CD4-positive, alpha-beta T cell treated with Interleukin-21 for 1 hour (primary cell): ENCODE measurements at regions not wholly inside any gene's neighbourhood (a gene's known extent, or its start where the extent isn't known, plus 50 kb on each side); places are given as distances from the start of the nearest gene placed in this dataset.
"Not testable (repeated sequence)": the region's sequence is repeated elsewhere in the genome, so short reads cannot be mapped to it uniquely, and the experiment has no call there.

ENCODE experiments used
- DNase-seq: peaks from one replicate; pipeline ENCODE4 v3.0.0-alpha.2; 2020

GRCh38 chr12:118537481-118537917 lies 161.1 kb downstream of the SUDS3 start:
- no peak for DNase-seq

DNA sequence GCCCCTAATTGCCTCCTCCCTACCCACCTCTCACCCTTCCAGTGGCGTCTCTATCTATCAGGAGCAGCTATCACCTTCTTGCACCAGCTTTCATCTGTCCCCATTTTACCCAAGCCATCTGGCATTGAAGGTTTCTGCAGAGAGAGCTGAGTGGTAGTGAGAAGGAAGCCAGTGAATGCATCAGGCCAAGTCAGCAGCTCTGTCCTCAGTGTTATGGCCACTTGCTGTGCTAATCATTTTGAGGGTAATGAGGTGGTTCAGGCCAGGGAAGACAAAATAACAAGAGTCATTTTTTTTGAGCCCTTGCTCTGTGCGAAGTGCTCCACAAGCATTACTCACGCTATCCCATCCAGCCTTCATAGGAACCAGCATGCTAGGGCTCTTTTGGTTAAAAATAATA lies 164.7 kb downstream of the SUDS3 start:
- no peak for DNase-seq

DNA sequence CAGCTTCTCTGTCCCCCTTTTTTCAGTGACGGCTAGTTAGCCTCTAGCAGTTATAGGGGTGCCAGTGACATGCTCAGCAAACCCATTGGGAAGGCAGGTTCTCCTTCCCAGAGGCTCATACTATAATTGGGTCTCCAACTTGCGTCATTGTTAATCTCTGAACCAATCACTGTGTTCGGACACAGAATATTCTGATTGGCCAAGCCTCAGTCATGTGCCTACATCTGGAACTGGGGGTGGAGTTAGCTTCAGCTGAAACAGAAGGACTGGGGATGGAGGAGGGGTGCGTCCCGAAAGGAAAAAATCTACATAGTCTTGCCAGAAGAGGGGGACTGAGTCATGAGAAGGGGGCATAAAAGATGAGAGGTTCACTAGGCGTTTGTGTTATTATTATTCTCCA lies 165.6 kb downstream of the SUDS3 start:
- DNase-seq: no peak

GRCh38 chr12:118543651-118544050 lies 167.3 kb downstream of the SUDS3 start:
- DNase-seq: no peak

DNA sequence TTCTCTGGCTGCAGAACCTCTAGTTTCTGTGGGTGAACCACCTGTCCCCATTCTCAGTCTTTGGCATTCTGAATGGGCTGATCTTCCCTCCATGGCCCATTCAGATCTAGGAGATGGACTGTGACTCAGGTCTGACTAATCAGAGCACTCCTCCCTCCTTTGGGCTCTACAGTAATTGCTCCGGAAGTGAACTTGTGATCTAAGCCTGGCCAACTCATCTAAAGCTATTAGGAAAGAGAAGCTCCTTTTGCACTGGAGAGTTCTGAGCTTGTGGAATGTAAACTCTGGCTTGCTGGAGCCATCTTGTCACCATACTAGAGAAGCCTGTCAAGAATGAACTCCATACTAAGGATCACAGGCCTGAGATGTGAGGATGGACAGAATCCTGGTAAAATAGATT lies 168.2 kb downstream of the SUDS3 start:
- no peak for DNase-seq

DNA sequence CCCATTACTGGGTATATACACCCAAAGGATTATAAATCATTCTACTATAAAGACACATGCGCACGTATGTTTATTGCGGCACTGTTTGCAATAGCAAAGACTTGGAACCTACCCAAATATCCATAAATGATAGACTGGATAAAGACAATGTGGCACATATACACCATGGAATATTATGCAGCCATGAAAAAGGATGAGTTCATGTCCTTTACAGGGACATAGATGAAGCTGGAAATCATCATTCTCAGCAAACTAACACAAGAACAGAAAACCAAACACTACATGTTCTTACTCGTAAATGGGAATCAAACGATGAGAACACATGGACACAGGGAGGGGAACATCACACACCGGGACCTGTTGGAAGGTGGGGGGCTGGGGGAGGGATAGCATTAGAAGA lies 171.3 kb downstream of the SUDS3 start:
- not testable (repeated sequence) for DNase-seq

DNA sequence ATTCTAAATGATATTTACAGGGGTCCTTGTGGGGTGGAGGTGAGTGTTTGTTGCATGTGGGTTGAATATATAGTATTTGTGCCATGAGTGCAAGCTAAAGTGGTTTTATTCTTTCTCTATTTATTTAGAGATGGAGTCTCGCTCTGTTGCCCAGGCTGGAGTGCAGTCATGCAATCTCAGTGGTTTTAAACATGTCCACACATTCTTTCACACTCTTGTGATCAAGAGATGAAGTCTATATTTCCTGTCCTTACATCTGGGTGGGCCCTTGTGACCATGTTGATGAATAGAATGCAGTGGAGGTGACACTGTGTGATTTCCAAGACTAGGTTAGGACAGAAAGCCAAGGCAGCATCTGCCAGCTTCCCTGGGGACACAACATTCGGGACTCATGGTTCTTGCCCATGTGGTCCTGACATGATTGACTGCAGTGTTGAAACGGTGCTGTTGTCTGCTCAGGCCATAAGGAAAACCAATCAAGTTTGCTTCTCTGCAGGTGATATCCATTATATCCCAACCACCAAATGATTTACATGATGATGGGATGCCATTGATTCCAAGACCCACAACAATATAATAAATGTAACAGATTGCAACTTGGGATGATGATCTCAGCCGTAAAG lies 172.6 kb downstream of the SUDS3 start:
- no peak for DNase-seq

DNA sequence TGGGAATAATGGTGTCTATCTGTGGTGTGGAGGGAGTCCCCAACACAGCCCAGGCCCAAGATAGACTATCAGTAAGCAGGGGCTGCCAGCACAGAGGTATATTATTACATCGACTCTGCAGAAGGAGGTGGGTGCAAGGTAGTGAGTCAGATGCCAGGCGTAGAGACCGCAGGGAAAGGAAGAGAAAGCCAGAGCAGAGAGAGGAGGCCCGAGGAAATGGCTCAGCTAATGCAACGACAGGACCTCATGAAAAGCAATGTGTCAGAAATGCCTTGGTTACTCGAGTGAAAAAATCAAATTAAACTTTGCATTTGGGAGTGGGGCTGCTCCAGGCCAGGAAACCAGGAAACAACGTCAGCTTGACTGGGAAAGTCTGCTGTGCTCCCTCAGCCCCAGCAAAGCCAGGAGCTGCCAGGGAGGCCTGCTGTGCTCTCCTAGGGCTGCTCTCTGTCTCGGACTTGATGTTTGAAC lies 173.2 kb downstream of the SUDS3 start:
- DNase-seq: no peak

- DNase-seq: no peak
These were observed 177.6 kb downstream of the SUDS3 start for GRCh38 chr12:118553856-118554504.

GRCh38 chr12:118558941-118559340 lies 182.6 kb downstream of the SUDS3 start:
- no peak for DNase-seq

- DNase-seq: no peak
These were observed 184.4 kb downstream of the SUDS3 start for GRCh38 chr12:118560733-118561132.

DNA sequence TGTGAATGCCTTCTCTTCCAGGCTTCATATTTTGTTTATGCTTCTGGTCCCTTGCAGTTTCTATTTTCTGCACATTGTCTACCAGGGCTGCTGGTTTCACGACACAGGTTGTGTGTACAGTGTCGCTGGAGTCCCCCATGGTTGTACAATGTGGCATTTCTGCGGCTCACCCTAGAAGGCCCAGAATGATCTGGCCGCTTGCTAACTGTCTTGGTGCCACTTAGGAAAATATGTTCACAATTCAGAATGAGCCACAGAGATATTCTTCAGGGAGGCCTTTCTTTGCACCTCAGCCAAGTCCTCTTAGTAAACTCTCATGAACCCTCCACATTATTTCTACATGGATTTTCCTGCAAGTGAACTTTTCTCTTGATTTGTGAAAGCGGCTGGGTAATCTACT lies 195.4 kb downstream of the SUDS3 start:
- no peak for DNase-seq

DNA sequence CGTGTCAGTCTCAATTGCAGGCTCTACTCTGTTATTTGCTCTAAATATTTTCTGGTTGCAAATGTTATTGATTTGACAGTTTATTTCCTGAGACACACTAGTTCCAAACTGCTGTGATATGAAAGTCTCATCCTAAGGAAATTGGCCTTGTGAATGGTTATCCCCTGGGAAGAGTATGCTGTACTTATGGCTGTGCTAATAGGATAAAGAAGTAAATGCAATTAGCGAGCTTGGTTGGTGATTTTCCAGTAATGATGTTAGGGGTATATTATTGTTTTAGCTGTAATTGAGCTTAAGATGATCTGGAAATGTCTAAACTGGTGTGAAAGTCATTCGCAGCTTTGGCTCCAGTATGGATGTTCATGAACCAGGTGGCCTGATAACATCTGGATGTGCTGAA lies 197.9 kb downstream of the SUDS3 start:
- no peak for DNase-seq

GRCh38 chr12:118575730-118576129 lies 199.4 kb downstream of the SUDS3 start:
- no peak for DNase-seq

DNA sequence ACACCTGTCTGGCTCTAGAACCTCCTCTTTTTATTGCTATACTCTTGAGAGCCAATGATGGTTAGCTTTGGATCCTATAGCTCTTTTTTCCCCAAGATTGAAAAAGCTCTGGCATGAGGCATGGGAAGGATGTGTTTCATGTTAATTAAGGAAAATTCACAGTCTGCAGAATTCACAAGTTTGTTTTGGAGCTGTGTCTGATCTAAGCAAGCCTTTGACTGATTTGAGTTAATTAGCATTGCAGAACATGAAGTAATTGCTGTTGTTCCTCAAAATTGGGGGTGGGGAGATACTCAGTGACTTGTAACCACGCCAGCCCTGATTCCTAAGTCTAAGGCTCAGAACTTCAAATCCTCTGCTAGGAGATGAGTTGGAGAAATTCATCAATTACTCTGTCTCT lies 205.0 kb downstream of the SUDS3 start:
- no peak for DNase-seq

DNA sequence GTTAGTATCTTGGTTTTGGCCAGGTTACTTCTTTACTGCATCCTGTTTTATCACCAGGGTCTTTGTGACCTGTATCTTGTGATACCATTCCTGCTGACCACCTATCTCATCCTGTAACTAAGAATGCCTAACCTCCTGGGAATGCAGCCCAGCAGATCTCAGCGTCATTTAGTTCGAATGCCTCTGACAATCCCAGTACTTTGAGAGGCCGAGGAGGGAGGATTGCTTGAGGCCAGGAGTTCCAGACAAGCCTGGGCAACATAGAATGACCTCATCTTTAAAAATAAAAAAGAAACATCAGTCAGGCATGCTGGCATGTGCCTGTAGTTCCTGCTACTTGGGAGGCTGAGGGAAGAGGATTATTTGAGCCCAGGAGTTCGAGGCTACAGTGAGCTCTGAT lies 206.5 kb downstream of the SUDS3 start:
- no peak for DNase-seq

- DNase-seq: no peak
These were observed 210.1 kb downstream of the SUDS3 start for GRCh38 chr12:118586433-118586832.

- no peak for DNase-seq
These were observed 212.8 kb downstream of the SUDS3 start for GRCh38 chr12:118589162-118589561.

DNA sequence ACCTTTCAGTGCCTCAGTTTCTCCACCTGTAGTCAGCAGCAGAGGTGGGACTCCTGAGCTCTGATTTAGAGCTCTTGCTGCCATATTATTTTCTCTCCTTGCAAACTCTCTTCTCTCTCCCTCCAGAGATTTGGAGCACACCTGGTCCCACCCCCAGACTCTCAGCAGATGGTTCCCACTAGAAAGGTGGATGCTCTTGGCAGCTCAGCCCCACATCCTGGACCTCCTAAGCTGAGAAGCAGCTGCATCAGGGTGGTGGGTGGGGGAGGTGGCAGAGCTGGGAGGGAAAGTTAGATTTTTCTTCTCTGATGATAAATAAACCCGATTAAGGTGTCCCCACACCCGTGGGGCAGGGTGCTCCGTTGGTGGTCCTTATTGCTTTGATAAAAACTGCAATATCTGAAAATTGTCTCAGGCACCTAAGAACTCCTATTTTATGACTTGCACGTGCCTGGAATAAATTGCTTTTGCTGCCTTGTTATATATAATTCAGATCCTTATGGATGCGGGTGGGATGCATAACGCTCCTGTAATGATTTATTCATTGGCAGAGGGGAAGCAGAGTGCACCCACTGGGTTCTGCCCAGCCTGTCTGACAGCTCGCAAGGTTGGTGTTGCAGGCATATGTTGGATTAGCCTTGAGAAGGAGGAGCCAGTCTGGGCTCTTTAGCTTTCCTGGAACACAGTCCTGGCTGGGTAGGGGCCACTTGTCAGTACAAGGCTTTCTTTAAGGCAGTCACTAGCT lies 214.2 kb downstream of the SUDS3 start:
- no peak for DNase-seq

GRCh38 chr12:118603610-118604361 lies 227.4 kb downstream of the SUDS3 start:
- no peak for DNase-seq

GRCh38 chr12:118606690-118607089 lies 230.3 kb downstream of the SUDS3 start:
- no peak for DNase-seq

DNA sequence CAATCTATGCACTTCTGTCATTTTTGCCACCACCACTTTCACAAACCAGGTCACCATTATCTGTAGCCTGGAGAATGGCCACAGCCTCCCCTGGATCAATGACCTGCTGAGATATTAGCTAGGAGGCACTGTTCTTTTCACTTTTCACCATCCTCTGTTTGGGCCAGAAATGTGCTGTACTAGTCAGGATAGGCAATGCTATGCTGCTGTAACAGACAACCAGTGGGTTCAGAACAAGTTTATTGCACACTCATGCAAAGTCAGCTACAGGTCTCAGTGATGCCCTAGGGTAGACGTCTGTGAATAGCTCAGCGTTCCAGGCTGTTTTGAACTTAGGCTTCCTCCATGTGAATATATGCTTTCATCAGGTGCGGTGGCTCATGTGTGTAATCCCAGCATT lies 231.5 kb downstream of the SUDS3 start:
- no peak for DNase-seq

DNA sequence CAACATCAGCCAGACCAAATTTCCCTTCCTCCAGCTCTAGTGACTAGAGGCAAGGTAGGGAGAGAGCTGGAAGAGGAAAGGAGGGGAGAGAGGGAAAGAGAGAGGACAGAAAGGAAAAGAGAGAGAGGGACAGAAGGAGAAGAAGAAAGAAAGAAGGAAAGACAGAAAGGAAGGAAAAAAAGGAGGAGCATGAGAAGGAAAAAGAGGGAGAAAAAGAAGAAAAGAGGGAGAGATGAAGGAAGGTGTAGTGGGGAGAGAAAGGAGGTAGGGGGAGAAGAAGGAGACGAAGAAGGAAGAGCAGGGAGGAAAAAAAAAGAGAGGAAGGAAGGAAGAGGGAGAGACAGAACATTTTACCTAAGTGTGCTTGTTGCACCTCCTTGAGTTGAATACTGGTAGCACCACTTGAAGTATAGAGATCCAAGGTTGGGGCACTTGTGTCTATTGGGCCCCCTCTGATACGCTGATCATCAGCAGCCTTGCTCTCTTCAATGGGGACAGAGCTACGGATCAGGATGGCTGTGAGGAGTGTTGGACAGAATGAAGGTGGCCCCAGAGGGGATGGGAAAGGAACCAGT lies 232.5 kb downstream of the SUDS3 start:
- DNase-seq: no peak
